ENCODE measurements at regions not wholly inside any gene's neighbourhood (a gene's known extent, or its start where the extent isn't known, plus 50 kb on each side); places are given as distances from the start of the nearest gene placed in this dataset.
"Not testable (repeated sequence)": the region's sequence is repeated elsewhere in the genome, so short reads cannot be mapped to it uniquely, and the experiment has no call there.

DNA sequence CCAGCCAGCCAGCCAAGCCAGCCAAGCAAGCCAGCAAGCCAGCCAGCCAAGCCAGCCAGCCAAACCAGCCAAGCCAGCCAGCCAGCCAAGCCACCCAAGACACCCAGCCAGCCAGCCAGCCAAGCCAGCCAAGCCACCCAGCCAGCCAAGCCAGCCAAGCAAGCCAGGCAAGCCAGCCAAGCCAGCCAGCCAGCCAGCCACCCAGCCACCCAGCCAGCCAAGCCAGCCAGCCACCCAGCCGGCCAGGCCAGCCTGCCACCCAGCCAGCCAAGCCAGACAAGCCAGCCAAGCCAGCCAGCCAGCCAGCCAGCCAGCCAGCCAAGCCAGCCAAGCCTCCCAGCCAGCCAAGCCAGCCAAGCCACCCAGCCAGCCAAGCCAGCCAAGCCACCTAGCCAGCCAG is 333.6 kb upstream of the PLGLB2 start:
- DNase-seq, result not testable (repeated sequence)

DNA sequence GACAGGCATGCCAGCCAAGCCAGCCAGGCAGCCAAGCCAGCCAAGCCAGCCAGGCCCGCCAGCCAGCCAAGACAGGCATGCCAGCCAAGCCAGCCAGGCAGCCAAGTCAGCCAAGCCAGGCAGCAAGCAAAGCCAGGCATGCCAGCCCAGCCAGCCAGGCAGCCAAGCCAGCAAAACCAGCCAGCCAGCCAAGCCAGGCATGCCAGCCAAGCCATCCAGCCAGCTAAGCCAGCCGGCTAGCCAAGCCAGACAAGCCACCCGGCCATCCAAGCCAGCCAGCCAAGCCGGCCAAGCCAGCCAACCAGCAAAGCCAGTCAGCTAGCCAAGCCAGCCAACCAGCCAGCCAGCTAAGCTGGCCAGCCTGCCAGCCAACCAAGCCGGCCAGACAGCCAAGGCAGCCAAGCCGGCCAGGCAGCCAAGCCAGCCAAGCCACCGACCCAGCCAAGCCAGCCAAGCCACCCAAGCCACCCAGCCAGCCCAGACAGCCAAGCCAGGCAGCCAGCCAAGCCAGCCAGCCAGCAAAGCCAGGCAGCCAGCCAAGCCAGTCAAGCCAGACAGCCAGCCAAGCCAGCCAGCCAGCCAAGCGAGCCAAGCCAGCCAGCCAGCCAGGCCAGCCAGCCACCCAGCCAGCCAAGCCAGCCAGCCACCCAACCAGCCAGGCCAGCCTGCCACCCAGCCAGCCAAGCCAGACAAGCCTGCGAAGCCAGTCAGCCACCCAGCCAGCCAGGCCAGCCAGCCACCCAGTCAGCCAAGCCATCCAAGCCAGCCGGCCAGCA is 332.9 kb upstream of the PLGLB2 start:
- not testable (repeated sequence) for DNase-seq

DNA sequence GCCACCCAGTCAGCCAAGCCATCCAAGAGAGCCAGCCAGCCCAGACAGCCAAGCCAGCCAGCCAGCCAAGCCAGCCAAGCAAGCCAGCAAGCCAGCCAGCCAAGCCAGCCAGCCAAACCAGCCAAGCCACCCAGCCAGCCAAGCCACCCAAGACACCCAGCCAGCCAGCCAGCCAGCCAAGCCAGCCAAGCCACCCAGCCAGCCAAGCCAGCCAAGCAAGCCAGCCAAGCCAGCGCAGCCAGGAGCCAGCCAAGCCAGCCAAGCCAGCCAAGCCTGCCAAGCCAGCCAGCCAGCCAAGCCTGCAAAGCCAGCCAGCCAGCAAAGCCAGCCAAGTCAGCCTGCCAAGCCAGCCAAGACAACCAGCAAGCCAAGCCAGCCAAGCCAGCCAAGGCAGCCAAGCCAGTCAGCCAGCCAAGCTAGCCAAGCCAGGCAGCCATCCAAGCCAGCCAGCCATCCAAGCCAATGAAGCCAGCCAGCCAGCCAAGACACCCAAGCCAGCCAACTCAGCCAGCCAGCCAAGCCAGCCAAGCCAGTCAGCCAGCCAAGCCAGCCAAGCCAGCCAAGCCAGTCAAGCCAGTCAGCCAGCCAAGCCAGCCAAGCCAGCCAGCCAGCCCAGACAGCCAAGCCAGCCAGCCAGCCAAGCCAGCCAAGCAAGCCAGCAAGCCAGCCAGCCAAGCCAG is 332.2 kb upstream of the PLGLB2 start:
- not testable (repeated sequence) for DNase-seq

DNA sequence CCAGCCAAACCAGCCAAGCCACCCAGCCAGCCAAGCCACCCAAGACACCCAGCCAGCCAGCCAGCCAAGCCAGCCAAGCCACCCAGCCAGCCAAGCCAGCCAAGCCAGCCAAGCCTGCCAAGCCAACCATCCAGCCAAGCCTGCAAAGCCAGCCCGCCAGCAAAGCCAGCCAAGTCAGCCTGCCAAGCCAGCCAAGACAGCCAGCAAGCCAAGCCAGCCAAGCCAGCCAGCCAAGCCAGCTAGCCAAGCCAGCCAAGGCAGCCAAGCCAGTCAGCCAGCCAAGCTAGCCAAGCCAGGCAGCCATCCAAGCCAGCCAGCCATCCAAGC is 331.7 kb upstream of the PLGLB2 start:
- DNase-seq, result not testable (repeated sequence)

DNA sequence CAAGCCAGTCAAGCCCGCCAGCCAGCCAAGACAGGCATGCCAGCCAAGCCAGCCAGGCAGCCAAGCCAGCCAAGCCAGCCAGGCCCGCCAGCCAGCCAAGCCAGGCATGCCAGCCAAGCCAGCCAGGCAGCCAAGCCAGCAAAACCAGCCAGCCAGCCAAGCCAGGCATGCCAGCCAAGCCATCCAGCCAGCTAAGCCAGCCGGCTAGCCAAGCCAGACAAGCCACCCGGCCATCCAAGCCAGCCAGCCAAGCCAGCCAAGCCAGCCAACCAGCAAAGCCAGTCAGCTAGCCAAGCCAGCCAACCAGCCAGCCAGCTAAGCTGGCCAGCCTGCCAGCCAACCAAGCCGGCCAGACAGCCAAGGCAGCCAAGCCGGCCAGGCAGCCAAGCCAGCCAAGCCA is 330.7 kb upstream of the PLGLB2 start:
- not testable (repeated sequence) for DNase-seq

DNA sequence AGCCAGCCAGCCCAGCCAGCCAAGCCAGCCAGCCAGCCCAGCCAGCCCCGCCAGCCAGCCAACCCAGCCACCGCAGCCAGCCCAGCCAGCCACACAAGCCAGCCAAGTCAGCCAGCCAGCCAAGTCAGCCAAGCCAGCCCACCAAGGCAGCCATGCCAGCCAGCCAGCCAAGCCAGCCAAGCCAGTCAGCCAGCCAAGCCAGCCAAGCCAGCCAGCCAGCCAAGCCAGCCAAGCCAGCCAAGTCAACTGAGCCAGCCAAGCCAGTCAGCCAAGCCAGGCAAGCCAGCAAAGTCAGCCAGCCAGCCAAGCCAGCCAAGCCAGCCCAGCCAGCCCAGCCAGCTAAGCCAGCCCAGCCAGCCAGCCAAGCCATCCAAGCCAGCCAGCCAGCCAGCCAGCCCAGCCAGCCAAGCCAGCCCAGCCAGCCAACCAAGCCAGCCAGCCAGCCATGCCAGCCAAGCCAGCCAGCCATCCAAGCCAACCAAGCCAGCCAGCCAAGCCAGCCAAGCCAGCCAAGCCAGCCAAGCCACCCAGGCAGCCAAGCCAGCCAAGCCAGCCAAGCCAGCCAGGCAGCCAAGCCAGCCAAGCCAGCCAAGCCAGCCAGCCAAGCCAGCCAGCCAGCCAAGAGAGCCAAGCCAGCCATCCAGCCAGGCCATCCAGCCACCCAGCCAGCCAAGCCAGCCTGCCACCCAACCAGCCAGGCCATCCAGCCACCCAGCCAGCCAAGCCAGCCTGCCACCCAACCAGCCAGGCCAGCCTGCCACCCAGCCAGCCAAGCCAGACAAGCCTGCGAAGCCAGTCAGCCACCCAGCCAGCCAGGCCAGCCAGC is 329.9 kb upstream of the PLGLB2 start:
- not testable (repeated sequence) for DNase-seq

DNA sequence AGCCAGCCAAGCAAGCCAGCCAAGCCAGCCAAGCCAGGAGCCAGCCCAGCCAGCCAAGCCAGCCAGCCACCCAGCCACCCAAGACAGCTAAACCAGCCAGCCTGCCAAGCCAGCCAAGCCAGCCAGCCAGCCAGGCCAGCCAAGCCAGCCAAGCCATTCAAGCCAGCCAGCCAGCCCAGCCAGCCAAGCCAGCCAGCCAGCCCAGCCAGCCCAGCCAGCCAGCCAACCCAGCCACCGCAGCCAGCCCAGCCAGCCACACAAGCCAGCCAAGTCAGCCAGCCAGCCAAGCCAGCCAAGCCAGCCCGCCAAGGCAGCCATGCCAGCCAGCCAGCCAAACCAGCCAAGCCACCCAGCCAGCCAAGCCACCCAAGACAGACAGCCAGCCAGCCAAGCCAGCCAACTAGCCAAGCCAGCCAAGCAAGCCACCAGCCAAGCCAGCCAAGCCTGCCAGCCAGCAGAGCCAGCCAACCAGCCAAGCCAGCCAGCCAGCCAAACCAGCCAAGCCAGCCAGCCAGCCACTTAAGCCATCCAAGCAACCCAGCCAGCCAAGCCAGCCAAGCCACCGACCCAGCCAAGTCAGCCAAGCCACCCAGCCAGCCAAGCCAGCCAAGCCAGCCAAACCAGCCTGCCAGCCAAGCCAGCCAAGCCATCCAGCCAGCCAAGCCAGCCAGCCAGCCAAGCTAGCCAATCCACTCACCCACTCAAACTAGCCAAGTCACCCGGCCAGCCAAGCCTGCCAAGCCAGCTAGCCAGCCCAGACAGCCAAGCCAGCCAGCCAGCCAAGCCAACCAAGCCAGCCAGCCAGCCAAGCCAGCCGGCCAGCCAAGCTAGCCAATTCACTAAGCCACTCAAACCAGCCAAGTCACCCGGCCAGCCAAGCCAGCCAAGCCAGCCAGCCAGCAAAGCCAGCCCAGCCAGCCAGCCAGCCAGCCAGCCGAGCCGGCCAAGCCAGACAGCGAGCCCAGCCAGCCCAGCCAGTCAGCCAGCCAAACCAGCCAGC is 328.8 kb upstream of the PLGLB2 start:
- DNase-seq, result not testable (repeated sequence)

DNA sequence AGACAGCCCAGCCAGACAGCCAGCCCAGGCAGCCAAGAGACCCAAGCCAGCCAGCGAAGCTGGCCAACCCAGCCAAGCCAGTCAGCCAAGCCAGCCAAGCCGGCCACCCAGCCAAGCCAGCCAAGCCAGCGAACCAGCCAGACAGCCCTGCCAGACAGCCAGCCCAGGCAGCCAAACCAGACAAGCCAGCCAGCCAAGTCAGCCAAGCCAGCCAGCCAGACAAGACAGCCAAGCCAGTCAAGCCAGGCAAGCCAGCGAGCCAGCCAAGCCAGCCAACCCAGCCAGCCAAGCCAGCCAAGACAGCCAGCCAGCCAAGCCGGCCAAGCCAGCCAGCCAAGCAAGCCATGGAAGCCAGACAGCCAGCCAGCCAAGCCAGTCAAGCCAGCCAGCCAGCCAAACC is 327.9 kb upstream of the PLGLB2 start:
- not testable (repeated sequence) for DNase-seq

DNA sequence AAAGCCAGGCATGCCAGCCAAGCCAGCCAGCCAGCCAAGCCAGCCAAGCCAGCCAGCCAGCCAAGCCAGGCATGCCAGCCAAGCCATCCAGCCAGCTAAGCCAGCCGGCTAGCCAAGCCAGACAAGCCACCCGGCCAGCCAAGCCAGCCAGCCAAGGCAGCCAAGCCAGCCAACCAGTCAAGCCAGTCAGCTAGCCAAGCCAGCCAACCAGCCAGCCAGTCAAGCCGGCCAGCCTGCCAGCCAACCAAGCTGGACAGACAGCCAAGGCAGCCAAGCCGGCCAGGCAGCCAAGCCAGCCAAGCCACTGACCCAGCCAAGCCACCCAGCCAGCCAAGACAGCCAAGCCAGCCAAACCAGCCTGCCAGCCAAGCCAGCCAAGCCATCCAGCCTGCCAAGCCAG is 326.9 kb upstream of the PLGLB2 start:
- not testable (repeated sequence) for DNase-seq

DNA sequence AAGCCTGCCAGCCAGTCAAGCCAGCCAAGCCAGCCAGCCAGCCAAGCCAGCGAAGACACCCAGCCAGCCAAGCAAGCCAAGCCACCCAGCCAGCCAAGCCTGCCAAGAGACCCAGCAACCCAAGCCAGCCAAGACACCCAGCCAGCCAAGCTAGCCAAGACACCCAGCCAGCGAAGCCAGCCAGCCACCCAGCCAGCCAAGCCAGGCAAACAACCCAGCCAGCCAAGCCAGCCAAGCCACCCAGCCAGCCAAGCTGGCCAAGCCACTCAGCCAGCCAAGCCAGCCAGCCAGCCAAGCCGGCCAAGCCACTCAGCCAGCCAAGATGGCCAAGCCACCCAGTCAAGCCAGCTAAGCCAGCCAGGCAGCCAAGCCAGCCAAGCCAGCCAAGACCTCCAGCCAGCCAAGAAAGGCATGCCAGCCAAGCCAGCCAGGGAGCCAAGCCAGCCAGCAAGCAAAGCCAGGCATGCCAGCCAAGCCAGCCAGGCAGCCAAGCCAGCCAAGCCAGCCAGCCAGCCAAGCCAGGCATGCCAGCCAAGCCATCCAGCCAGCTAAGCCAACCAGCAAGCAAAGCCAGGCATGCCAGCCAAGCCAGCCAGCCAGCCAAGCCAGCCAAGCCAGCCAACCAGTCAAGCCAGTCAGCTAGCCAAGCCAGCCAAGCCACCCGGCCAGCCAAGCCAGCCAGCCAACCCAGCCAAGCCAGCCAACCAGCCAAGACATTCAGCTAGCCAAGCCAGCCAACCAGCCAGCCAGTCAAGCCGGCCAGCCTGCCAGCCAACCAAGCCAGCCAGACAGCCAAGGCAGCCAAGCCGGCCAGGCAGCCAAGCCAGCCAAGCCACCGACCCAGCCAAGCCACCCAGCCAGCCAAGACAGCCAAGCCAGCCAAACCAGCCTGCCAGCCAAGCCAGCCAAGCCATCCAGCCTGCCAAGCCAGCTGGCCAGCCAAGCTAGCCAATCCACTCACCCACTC is 323.8 kb upstream of the PLGLB2 start:
- not testable (repeated sequence) for DNase-seq

DNA sequence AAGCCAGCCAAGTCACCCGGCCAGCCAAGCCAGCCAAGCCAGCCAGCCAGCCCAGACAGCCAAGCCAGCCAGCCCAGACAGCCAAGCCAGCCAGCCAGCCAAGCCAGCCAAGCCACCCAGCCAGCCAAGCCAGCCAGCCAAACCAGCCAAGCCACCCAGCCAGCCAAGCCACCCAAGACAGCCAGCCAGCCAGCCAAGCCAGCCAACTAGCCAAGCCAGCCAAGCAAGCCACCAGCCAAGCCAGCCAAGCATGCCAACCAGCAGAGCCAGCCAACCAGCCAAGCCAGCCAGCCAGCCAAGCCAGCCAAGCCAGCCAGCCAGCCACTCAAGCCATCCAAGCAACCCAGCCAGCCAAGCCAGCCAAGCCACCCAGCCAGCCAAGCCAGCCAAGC is 323.1 kb upstream of the PLGLB2 start:
- DNase-seq, result not testable (repeated sequence)

DNA sequence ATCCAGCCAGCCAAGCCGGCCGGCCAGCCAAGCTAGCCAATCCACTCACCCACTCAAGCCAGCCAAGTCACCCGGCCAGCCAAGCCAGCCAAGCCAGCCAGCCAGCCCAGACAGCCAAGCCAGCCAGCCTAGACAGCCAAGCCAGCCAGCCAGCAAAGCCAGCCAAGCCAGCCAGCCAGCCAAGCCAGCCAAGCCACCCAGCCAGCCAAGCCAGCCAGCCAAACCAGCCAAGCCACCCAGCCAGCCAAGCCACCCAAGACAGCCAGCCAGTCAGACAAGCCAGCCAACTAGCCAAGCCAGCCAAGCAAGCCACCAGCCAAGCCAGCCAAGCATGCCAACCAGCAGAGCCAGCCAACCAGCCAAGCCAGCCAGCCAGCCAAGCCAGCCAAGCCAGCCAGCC is 322.7 kb upstream of the PLGLB2 start:
- DNase-seq, result not testable (repeated sequence)

DNA sequence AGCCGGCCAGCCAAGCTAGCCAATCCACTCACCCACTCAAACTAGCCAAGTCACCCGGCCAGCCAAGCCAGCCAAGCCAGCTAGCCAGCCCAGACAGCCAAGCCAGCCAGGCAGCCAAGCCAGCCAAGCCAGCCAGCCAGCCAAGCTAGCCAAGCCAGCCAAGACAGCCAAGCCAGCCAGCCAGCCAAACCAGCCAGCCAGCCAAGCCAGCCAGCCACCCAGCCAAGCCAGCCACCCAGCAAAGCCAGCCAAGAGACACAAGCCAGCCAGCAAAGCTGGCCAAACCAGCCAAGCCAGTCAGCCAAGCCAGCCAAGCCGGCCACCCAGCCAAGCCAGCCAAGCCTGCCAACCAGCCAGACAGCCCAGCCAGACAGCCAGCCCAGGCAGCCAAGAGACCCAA is 322.2 kb upstream of the PLGLB2 start:
- DNase-seq, result not testable (repeated sequence)

DNA sequence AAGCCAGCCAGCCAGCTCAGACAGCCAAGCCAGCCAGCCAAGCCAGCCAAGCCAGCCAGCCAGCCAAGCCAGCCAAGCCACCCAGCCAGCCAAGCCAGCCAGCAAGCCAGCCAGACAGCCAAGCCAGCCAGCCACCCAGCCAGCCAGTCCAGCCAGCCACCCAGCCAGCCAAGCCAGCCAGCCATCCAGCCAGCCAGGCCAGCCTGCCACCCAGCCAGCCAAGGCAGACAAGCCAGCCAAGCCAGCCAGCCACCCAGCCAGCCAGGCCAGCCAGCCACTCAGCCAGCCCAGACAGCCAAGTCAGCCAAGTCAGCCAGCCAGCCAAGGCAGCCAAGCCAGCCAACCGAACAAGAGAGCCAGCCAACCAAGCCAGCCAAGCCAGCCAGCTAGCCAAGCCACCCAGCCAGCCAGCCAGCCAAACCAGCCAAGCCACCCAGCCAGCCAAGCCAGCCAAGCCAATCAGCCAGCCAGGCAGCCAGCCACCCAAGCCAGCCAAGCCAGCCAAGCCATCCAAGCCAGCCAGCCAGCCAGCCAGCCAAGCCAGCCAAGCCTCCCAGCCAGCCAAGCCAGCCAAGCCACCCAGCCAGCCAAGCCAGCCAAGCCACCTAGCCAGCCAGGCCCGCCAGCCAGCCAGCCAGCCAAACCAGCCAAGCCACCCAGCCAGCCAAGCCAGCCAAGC is 319.3 kb upstream of the PLGLB2 start:
- not testable (repeated sequence) for DNase-seq

DNA sequence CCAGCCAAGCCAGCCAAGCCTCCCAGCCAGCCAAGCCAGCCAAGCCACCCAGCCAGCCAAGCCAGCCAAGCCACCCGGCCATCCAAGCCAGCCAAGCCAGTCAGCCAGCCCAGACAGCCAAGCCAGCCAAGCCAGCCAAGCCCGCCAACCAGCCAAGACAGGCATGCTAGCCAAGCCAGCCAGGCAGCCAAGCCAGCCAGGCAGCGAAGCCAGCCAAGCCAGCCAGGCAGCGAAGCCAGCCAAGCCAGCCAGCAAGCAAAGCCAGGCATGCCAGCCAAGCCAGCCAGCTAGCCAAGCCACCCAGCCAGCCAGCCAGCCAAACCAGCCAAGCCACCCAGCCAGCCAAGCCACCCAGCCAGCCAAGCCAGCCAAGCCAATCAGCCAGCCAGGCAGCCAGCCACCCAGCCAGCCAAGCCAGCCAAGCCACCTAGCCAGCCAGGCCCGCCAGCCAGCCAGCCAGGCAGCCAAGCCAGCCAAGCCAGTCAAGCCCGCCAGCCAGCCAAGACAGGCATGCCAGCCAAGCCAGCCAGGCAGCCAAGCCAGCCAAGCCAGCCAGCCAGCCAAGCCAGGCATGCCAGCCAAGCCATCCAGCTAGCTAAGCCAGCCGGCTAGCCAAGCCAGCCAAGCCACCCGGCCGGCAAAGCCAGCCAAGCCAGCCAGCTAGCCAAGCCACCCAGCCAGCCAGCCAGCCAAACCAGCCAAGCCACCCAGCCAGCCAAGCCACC is 318.5 kb upstream of the PLGLB2 start:
- DNase-seq, result not testable (repeated sequence)

DNA sequence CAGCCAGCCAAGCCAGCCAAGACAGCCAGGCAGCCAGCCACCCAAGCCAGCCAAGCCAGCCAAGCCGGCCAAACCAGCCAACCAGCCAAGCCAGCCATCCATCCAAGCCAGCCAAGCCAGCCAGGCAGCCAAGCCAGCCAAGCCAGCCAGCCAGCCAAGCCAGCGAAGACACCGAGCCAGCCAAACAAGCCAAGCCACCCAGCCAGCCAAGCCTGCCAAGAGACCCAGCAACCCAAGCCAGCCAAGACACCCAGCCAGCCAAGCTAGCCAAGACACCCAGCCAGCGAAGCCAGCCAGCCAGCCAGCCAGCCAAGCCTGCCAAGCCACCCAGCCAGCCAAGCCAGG is 318.0 kb upstream of the PLGLB2 start:
- not testable (repeated sequence) for DNase-seq

DNA sequence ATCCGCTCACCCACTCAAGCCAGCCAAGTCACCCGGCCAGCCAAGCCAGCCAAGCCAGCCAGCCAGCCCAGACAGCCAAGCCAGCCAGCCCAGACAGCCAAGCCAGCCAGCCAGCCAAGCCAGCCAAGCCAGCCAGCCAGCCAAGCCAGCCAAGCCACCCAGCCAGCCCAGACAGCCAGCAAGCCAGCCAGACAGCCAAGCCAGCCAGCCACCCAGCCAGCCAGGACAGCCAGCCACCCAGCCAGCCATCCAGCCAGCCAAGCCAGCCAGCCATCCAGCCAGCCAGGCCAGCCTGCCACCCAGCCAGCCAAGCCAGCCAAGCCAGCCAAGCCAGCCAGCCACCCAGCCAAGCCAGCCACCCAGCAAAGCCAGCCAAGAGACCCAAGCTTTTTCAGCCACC is 316.8 kb upstream of the PLGLB2 start:
- not testable (repeated sequence) for DNase-seq

DNA sequence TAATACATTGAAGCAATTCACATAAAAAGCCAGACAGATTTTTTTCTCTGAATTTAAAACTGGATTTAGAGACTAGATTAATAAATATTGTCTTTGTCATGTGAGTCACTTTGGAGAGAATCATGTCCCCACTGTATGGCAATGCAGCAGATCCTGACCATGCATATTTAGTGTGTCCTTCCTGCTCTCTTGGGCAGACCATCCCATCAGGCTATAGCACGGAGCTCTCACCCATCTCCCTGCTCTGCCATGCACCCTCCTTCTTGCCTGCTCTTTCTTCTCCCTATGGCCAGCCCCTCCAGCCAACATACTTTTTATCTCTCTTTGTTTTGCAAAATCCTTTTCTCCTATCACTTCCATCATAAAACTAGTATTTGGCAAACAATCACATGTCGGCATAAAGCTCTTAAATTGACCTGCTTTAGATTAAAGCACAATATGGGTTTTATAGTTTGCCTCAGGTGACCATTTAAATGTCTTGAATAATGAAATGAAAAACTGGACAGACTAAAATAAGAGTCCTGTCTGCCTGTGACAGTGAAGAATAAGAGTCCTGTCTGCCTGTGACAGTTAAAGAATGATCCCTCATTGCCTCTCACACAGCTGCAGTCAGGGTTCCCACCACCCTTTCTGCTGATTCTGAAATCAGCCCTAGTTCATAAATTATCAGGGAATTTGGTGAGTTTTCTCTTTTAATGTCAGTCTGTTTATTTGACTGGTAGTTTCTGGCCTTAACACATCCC is 315.0 kb upstream of the PLGLB2 start:
- not testable (repeated sequence) for DNase-seq

DNA sequence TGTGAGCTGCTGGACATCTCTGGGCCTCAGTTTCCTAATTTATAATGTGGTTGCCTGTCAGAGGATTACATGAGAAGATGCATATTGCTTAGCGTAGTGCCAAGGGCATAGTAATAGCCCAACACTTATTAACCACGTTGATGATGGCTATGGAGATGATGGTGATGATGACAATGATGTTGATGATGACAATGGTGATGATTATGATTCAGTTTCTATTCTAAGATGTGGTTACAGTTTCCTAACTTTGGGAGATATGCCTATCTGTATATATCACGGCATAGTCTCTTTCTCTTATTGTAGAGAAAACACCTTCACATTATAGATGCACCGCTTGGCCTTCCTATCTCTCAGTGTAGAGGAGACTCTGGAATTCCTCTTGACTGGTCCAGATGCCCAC is 311.9 kb upstream of the PLGLB2 start:
- DNase-seq, result not testable (repeated sequence)
